Pancreas (tissue), 10 donors: ENCODE measurements at regions not wholly inside any gene's neighbourhood (a gene's known extent, or its start where the extent isn't known, plus 50 kb on each side); places are given as distances from the start of the nearest gene placed in this dataset.

Experiments used
- ATAC-seq, 4 donors: fragments of 200-7000 bp; cut with Tn5 transposase; one replicate each; pipeline versions ENCODE4 v1.8.0 to v1.9.1; 2020; ENCODE audit warnings: mild to moderate bottlenecking in 4 of 4, moderate library complexity in 4 of 4
- DNase-seq, 6 donors: peaks; one replicate each; pipeline ENCODE4 v3.0.0-alpha.2; 2020
- FAIRE-seq: peaks from 2 replicates; lab custom pipeline; 2012; peaks lifted over from hg19 to GRCh38; lab: Jason Lieb, UNC
- H3K27ac ChIP-seq, 4 donors: fragments of 200-600 bp; sonication (generic); 1 replicate in 3 of 4; 2 replicates in 1 of 4; pipeline versions ENCODE4 v1.5.0 to v1.8.0; 2020
- H3K27me3 ChIP-seq, 4 donors: fragments of 200-600 bp; one replicate each; pipeline ENCODE4 v1.8.0; 2021
- H3K36me3 ChIP-seq, 3 donors: fragments of 200-600 bp; sonication (generic) in 1 of 3; one replicate each; pipeline versions ENCODE4 v1.5.0 to v1.8.0; 2020 to 2021
- H3K4me1 ChIP-seq, 3 donors: fragments of 200-600 bp; one replicate each; pipeline ENCODE4 v1.8.0; 2021
- H3K4me3 ChIP-seq, 4 donors: fragments of 200-600 bp; sonication (generic) in 2 of 4; one replicate each; pipeline versions ENCODE4 v1.5.0 to v1.8.0; 2020 to 2021
- H3K9me3 ChIP-seq, 4 donors: fragments of 200-600 bp; one replicate each; pipeline ENCODE4 v1.8.0; 2021
- CTCF ChIP-seq, 4 donors: fragments of 200-600 bp; sonication (generic) in 3 of 4; IDR thresholded peaks; one replicate each; pipeline versions ENCODE4 v1.5.0 to v1.8.0; 2021; ENCODE audit warnings: antibody characterized with exemption in 4 of 4
- WGBS, 2 donors: extraction: QIAGEN DNeasy Blood & Tissue Kit; methylation state at CpG; one replicate each; pipeline ENCODE4 v1.1.7; 2013; 5-methylcytosine and 5-hydroxymethylcytosine counted together
- intact Hi-C, 3 donors: fragments of 100-400 bp; cut with DNase I; formaldehyde crosslinking; loops; one replicate each; pipeline versions ENCODE4 v1.11.1 to v1.14.2; 2022
- donor health status: healthy with polysubstance abuse.
- donor health status: DM: no; HTN: no; CAD: no; lungs with moderate emphysema.
- donor health status: DM: no; HTN: no; CAD: no.
- donor health status: control.
- donor health status: control.
- donor health status: Bipolar disorder and iron deficiency.
- donor health status: DM: yes; HTN: yes; CAD: no.
- donor health status: DM: no; HTN: no; CAD: no.
- donor health status: DM: no; HTN: no; CAD: no.
- donor health status: DM: yes; HTN: yes; CAD: no.

- 45 to 55% methylated on average over 2 of the region's 2 CpGs for WGBS, 2 donors
- H3K36me3 ChIP-seq: no peaks in the 10 kb centered on the region
- intact Hi-C loops: no loop called here
- peaks cover under 1 to 9% (median 7%) of the 10 kb centered on the region in 3 donors for H3K4me1 ChIP-seq
- H3K4me3 ChIP-seq: no peak overlapping the region
- ATAC-seq (no peak), FAIRE-seq (no peak), DNase-seq (no peak)
- H3K27ac ChIP-seq: no peak overlapping the region
- no peaks in the 10 kb centered on the region for H3K27me3 ChIP-seq
- no peak for TF ChIP-seq CTCF (IDR thresholded peaks at IDR 0.05)
- H3K9me3 ChIP-seq: no peaks in the 10 kb centered on the region
These were observed 99.8 kb upstream of the ADGRF1 start for GRCh38 chr6:47141963-47142362.

- no peaks in the 10 kb centered on the region for H3K36me3 ChIP-seq
- no peak for ATAC-seq
- WGBS, 2 donors: 94 to 96% methylated on average over 3 of the region's 3 CpGs
- DNase-seq: no peak
- no peak for FAIRE-seq
- H3K27me3 ChIP-seq: no peaks in the 10 kb centered on the region
- H3K4me3 ChIP-seq: no peak overlapping the region
- H3K27ac ChIP-seq: no peak overlapping the region
- peaks cover 0 to 4% (median under 1%) of the 10 kb centered on the region in 3 donors for H3K4me1 ChIP-seq
- TF ChIP-seq CTCF (IDR thresholded peaks at IDR 0.05): no peak
- intact Hi-C loops: no loop called here
- no peaks in the 10 kb centered on the region for H3K9me3 ChIP-seq
These were observed 99.0 kb upstream of the ADGRF1 start for GRCh38 chr6:47141171-47141570.

- Histone ChIP-seq H3K27ac (no peak overlapping the region), H3K27me3 (no peaks in the 10 kb centered on the region), H3K4me3 (no peak overlapping the region), H3K9me3 (no peaks in the 10 kb centered on the region), H3K4me1 (peaks cover 10 to 20% (median 14%) of the 10 kb centered on the region in 3 donors), H3K36me3 (no peaks in the 10 kb centered on the region)
- FAIRE-seq (no peak), DNase-seq (no peak), ATAC-seq (no peak)
- intact Hi-C loops: no loop called here
- TF ChIP-seq CTCF (IDR thresholded peaks at IDR 0.05): no peak
- 75 to 76% methylated on average over 6 of the region's 6 CpGs for WGBS, 2 donors
These were observed 95.9 kb upstream of the ADGRF1 start for GRCh38 chr6:47138046-47138445.

GRCh38 chr6:47137073-47137472, 94.9 kb upstream of the ADGRF1 start:
- Histone ChIP-seq H3K36me3 (no peaks in the 10 kb centered on the region), H3K9me3 (no peaks in the 10 kb centered on the region), H3K4me3 (no peak overlapping the region), H3K4me1 (peaks cover 10 to 20% (median 14%) of the 10 kb centered on the region in 3 donors), H3K27ac (no peak overlapping the region), H3K27me3 (no peaks in the 10 kb centered on the region)
- FAIRE-seq (no peak), ATAC-seq (no peak), DNase-seq (no peak)
- no peak for TF ChIP-seq CTCF (IDR thresholded peaks at IDR 0.05)
- intact Hi-C loops: no loop called here

- no peak for TF ChIP-seq CTCF (IDR thresholded peaks at IDR 0.05)
- intact Hi-C loops: no loop called here
- ATAC-seq (peak; percentile 74 to 90 (median 86)), DNase-seq (peak in 1 of 6 donors; percentile 27), FAIRE-seq (no peak)
- WGBS, 2 donors: 15 to 22% methylated on average over 3 of the region's 3 CpGs
- Histone ChIP-seq H3K27me3 (no peaks in the 10 kb centered on the region), H3K27ac (peak overlapping the region in 2 of 4 donors; percentile 60 to 70), H3K4me1 (peaks cover 10 to 20% (median 14%) of the 10 kb centered on the region in 3 donors), H3K9me3 (no peaks in the 10 kb centered on the region), H3K36me3 (no peaks in the 10 kb centered on the region), H3K4me3 (no peak overlapping the region)
These were observed 93.6 kb upstream of the ADGRF1 start for GRCh38 chr6:47135772-47136171.
